Subcutaneous abdominal adipose tissue (tissue), 5 donors: ENCODE measurements at regions not wholly inside any gene's neighbourhood (a gene's known extent, or its start where the extent isn't known, plus 50 kb on each side); places are given as distances from the start of the nearest gene placed in this dataset.

ENCODE experiments used
- H3K27ac ChIP-seq: one replicate; pipeline ENCODE4 v1.7.0; 2013; ENCODE audit warnings: low read depth, mild to moderate bottlenecking, inconsistent platforms, low read length, moderate library complexity
- H3K27me3 ChIP-seq, 5 donors: one replicate each; pipeline ENCODE4 v1.7.0; 2013; ENCODE audit warnings: low read length in 5 of 5, inconsistent platforms in 1 of 5; ENCODE audit not compliant: control insufficient read depth in 5 of 5, insufficient read depth in 4 of 5
- H3K36me3 ChIP-seq, 5 donors: one replicate each; pipeline ENCODE4 v1.7.0; 2013; ENCODE audit warnings: low read length in 5 of 5; ENCODE audit not compliant: control insufficient read depth in 5 of 5, insufficient read depth in 5 of 5
- H3K4me1 ChIP-seq, 5 donors: one replicate each; pipeline ENCODE4 v1.7.0; 2013; ENCODE audit warnings: low read length in 5 of 5, mild to moderate bottlenecking in 3 of 5, moderate library complexity in 1 of 5; ENCODE audit not compliant: control insufficient read depth in 5 of 5, insufficient read depth in 5 of 5
- H3K4me3 ChIP-seq, 5 donors: one replicate each; pipeline ENCODE4 v1.7.0; 2013; ENCODE audit warnings: low read length in 5 of 5, low read depth in 1 of 5
- H3K9ac ChIP-seq, 5 donors: one replicate each; pipeline ENCODE4 v1.7.0; 2013; ENCODE audit warnings: low read length in 5 of 5, mild to moderate bottlenecking in 4 of 5, moderate library complexity in 3 of 5
- H3K9me3 ChIP-seq, 5 donors: one replicate each; pipeline ENCODE4 v1.7.0; 2013; ENCODE audit warnings: low read length in 5 of 5; ENCODE audit not compliant: control insufficient read depth in 5 of 5
- donor health status: healthy.
- donor health status: healthy.
- donor health status: healthy.
- donor health status: healthy.
- donor health status: healthy.

- Histone ChIP-seq H3K4me3 (no peak overlapping the region), H3K36me3 (no peaks in the 10 kb centered on the region), H3K4me1 (no peaks in the 10 kb centered on the region), H3K9me3 (no peaks in the 10 kb centered on the region), H3K9ac (no peak overlapping the region), H3K27ac (no peak overlapping the region), H3K27me3 (no peaks in the 10 kb centered on the region)
These were observed 81.9 kb downstream of the C3orf38 start for GRCh38 chr3:88231632-88232031.

- Histone ChIP-seq H3K4me1 (no peaks in the 10 kb centered on the region), H3K27me3 (no peaks in the 10 kb centered on the region), H3K9ac (no peak overlapping the region), H3K27ac (no peak overlapping the region), H3K36me3 (no peaks in the 10 kb centered on the region), H3K9me3 (no peaks in the 10 kb centered on the region), H3K4me3 (no peak overlapping the region)
These were observed 85.3 kb downstream of the C3orf38 start for GRCh38 chr3:88235102-88235501.

- no peak overlapping the region for H3K27ac ChIP-seq
- no peaks in the 10 kb centered on the region for H3K27me3 ChIP-seq
- peaks cover 0 to 2% (median 1%) of the 10 kb centered on the region in 5 donors for H3K9me3 ChIP-seq
- no peak overlapping the region for H3K9ac ChIP-seq
- no peak overlapping the region for H3K4me3 ChIP-seq
- H3K36me3 ChIP-seq: no peaks in the 10 kb centered on the region
- no peaks in the 10 kb centered on the region for H3K4me1 ChIP-seq
These were observed 90.1 kb downstream of the C3orf38 start for GRCh38 chr3:88239870-88240269.

DNA sequence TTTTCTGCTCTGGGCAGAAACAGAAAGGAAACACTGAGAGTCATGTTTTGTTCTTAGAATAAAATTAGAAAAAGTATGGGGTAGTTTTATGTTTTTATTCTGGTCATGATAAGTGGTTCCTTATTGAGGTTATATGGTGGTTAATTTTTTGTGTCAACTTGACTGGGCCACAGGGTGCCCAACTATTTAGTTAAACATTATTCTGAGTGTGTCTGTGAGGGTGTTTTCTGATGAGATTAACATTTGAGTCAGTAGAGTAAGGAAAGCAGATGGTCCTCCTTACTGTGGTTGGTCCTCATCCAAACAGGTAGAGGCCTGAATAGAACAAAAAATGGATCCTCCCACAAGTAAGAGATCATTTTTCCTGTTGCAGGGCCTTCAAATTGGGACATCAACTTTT is 98.9 kb downstream of the C3orf38 start:
- Histone ChIP-seq H3K9ac (no peak overlapping the region), H3K27ac (no peak overlapping the region), H3K27me3 (no peaks in the 10 kb centered on the region), H3K4me1 (peaks cover 0 to 4% (median 0%) of the 10 kb centered on the region in 5 donors), H3K36me3 (no peaks in the 10 kb centered on the region), H3K9me3 (peaks cover 0 to 2% (median 2%) of the 10 kb centered on the region in 5 donors), H3K4me3 (no peak overlapping the region)

DNA sequence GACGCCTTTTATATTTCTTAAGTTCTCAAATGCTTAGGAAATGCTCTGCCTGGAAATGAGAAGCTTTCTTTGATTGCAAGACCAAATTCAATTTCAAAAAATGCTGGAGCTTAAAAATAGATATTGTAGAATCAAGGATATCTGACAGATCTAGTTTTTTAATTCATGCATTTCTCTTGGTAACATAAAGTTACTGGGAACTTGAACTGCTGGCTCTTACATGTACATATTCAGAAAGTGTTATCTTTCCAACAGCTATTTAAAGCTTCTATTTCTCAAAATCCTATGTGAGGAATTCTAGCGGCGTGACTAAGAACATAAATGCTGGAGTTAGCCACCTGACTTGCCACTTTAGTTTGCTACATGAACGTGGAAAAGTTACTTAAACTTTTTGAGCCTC is 109.3 kb downstream of the C3orf38 start:
- Histone ChIP-seq H3K27me3 (no peaks in the 10 kb centered on the region), H3K4me1 (no peaks in the 10 kb centered on the region), H3K9ac (no peak overlapping the region), H3K4me3 (no peak overlapping the region), H3K36me3 (no peaks in the 10 kb centered on the region), H3K27ac (no peak overlapping the region), H3K9me3 (no peaks in the 10 kb centered on the region)

- Histone ChIP-seq H3K4me3 (no peak overlapping the region), H3K27me3 (no peaks in the 10 kb centered on the region), H3K27ac (no peak overlapping the region), H3K36me3 (no peaks in the 10 kb centered on the region), H3K4me1 (no peaks in the 10 kb centered on the region), H3K9me3 (no peaks in the 10 kb centered on the region), H3K9ac (no peak overlapping the region)
These were observed 112.8 kb downstream of the C3orf38 start for GRCh38 chr3:88262527-88262926.

- no peaks in the 10 kb centered on the region for H3K4me1 ChIP-seq
- no peak overlapping the region for H3K4me3 ChIP-seq
- H3K27ac ChIP-seq: no peak overlapping the region
- H3K36me3 ChIP-seq: no peaks in the 10 kb centered on the region
- no peaks in the 10 kb centered on the region for H3K9me3 ChIP-seq
- no peaks in the 10 kb centered on the region for H3K27me3 ChIP-seq
- no peak overlapping the region for H3K9ac ChIP-seq
These were observed 113.8 kb downstream of the C3orf38 start for GRCh38 chr3:88263417-88264100.

DNA sequence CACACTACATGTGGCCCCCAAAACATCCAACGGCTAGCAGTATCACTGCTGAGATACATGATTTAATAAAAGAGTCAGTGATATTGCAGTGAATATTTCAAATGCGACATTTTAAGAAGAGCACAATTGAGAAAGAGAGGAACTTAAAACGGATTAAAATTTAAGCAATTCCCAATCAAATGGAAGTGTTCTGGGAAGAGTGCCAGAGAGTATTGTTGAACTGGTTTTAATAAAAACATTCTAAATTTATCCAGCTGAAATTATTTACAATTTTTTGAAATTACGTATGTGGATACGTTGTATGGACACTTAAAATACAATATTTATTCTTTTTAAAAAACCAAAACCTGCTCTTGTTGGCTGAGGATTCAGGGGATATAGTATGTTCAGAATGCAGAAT is 117.7 kb downstream of the C3orf38 start:
- no peaks in the 10 kb centered on the region for H3K9me3 ChIP-seq
- no peaks in the 10 kb centered on the region for H3K36me3 ChIP-seq
- no peaks in the 10 kb centered on the region for H3K27me3 ChIP-seq
- no peak overlapping the region for H3K27ac ChIP-seq
- no peak overlapping the region for H3K4me3 ChIP-seq
- no peak overlapping the region for H3K9ac ChIP-seq
- no peaks in the 10 kb centered on the region for H3K4me1 ChIP-seq

DNA sequence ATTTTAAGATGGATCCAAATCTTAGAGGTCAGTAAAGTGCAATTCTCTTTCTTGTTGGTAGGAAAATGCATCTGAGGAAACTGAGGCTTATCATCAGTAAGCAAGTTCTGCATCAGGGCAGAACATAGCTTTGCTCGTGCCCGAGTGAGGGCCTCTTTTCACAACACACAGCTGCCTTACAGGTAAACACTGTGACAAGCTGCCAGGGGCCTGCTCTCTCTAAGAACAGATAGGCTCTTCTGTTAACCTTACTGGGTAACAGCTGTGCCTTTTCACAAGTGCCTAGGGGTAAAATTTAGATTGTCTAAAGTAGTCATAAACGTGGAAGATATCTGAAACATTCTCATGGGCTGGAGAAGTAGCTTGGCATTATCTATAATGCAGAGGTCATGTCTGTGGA is 118.1 kb downstream of the C3orf38 start:
- H3K27ac ChIP-seq: no peak overlapping the region
- H3K4me1 ChIP-seq: no peaks in the 10 kb centered on the region

DNA sequence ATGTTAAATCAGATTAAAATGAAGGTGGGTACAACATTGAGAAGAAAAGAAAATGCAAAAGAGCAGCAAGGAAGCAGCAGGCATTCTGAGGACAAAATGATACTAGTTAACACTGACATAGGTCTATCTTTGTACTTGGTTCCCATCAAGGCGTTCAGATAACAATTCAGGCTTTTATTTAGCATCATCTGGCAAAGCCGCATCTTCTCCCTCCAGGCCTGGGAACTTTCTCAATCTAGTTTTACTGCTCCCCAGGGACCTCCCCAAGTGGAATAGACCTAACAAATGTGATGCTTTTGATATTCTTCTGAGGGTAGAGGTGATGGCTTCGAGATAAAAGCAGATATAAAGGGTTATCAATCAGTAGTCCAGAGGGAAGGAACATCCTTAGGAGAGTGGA is 130.6 kb downstream of the C3orf38 start:
- no peaks in the 10 kb centered on the region for H3K27me3 ChIP-seq
- no peaks in the 10 kb centered on the region for H3K9me3 ChIP-seq
- no peak overlapping the region for H3K4me3 ChIP-seq
- no peak overlapping the region for H3K27ac ChIP-seq
- H3K36me3 ChIP-seq: no peaks in the 10 kb centered on the region
- H3K9ac ChIP-seq: no peak overlapping the region
- no peaks in the 10 kb centered on the region for H3K4me1 ChIP-seq

More for the DNA sequence above, 118.1 kb downstream of the C3orf38 start:
- H3K27me3 ChIP-seq: no peaks in the 10 kb centered on the region
- H3K4me3 ChIP-seq: no peak overlapping the region
- H3K36me3 ChIP-seq: no peaks in the 10 kb centered on the region
- no peak overlapping the region for H3K9ac ChIP-seq
- H3K9me3 ChIP-seq: no peaks in the 10 kb centered on the region
